Tibial nerve (tissue), 4 donors: ENCODE measurements at regions not wholly inside any gene's neighbourhood (a gene's known extent, or its start where the extent isn't known, plus 50 kb on each side); places are given as distances from the start of the nearest gene placed in this dataset.

Experiments used
- DNase-seq, 2 donors: peaks; one replicate each; pipeline ENCODE4 v3.0.0-alpha.2; 2019; ENCODE audit warnings: low spot score in 2 of 2
- H3K27ac ChIP-seq, 4 donors: fragments of 200-600 bp; sonication (generic) in 3 of 4; one replicate each; pipeline ENCODE4 v1.5.1; 2017 to 2019; ENCODE audit warnings: mild to moderate bottlenecking in 1 of 4
- H3K27me3 ChIP-seq, 2 donors: fragments of 200-600 bp; sonication (generic) in 1 of 2; one replicate each; pipeline versions ENCODE4 v1.5.1 to v1.6.0; 2017 to 2019
- H3K36me3 ChIP-seq, 3 donors: fragments of 200-600 bp; sonication (generic); one replicate each; pipeline ENCODE4 v1.5.1; 2018 to 2019
- H3K4me1 ChIP-seq, 4 donors: fragments of 200-600 bp; sonication (generic) in 3 of 4; one replicate each; pipeline ENCODE4 v1.5.1; 2017 to 2019
- H3K4me3 ChIP-seq, 4 donors: fragments of 200-600 bp; sonication (generic) in 3 of 4; one replicate each; pipeline ENCODE4 v1.5.1; 2017 to 2019; ENCODE audit warnings: mild to moderate bottlenecking in 1 of 4, moderate library complexity in 1 of 4
- H3K9me3 ChIP-seq, 4 donors: fragments of 200-600 bp; sonication (generic) in 3 of 4; one replicate each; pipeline ENCODE4 v1.5.1; 2017 to 2019
- CTCF ChIP-seq, 5 experiments: fragments of 200-600 bp in 3 of 5; fragments of 450-650 bp in 2 of 5; sonication (generic) in 3 of 5; IDR thresholded peaks; one replicate each; pipeline ENCODE4 v1.5.1; 2016 to 2019; ENCODE audit warnings: antibody characterized with exemption in 5 of 5, mild to moderate bottlenecking in 3 of 5, moderate library complexity in 2 of 5
- EP300 ChIP-seq, 2 donors: sonication (generic); formaldehyde crosslinking; IDR thresholded peaks; one replicate each; pipeline ENCODE4 v1.6.1; 2017; ENCODE audit warnings: antibody characterized with exemption in 2 of 2, mild to moderate bottlenecking in 1 of 2
- POLR2A ChIP-seq, 2 donors: fragments of 450-650 bp; IDR thresholded peaks; one replicate each; pipeline ENCODE4 v1.6.1; 2017; ENCODE audit warnings: antibody characterized with exemption in 2 of 2, mild to moderate bottlenecking in 2 of 2, moderate library complexity in 2 of 2
- whole genome bisulfite sequencing, 2 donors: methylation state at CpG; one replicate each; pipeline ENCODE4 v1.1.5; 2018; 5-methylcytosine and 5-hydroxymethylcytosine counted together

DNA sequence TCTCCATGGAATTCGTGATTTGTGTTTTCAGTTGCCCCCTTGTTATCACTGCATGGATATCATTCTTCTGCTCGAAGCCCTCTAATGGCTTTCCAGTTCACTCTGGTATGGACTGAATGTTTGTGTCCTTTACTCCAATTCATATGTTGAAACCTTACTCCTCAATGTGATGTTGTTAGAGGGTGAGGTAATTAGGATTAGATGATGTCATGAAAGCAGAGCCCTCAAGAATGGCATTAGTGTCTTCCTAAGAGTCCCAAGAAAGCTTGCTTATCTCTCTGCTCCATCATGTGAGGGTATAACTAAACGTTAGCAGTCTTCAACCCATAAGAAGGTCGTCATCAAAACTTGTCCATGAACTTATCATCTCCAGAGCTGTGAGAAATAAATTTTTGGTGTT, 1626.3 kb upstream of the MIR17HG start:
- no peak for DNase-seq
- no peaks in the 10 kb centered on the region for H3K27me3 ChIP-seq
- no peak overlapping the region for H3K27ac ChIP-seq
- 79 to 83% methylated on average over 4 of the region's 4 CpGs for WGBS, 2 donors
- no peak overlapping the region for H3K4me3 ChIP-seq
- no peaks in the 10 kb centered on the region for H3K36me3 ChIP-seq
- H3K9me3 ChIP-seq: no peaks in the 10 kb centered on the region
- H3K4me1 ChIP-seq: no peaks in the 10 kb centered on the region
- TF ChIP-seq CTCF (IDR thresholded peaks at IDR 0.05) (no peak), EP300 (IDR thresholded peaks at IDR 0.05) (no peak), POLR2A (IDR thresholded peaks at IDR 0.05) (no peak)

DNA sequence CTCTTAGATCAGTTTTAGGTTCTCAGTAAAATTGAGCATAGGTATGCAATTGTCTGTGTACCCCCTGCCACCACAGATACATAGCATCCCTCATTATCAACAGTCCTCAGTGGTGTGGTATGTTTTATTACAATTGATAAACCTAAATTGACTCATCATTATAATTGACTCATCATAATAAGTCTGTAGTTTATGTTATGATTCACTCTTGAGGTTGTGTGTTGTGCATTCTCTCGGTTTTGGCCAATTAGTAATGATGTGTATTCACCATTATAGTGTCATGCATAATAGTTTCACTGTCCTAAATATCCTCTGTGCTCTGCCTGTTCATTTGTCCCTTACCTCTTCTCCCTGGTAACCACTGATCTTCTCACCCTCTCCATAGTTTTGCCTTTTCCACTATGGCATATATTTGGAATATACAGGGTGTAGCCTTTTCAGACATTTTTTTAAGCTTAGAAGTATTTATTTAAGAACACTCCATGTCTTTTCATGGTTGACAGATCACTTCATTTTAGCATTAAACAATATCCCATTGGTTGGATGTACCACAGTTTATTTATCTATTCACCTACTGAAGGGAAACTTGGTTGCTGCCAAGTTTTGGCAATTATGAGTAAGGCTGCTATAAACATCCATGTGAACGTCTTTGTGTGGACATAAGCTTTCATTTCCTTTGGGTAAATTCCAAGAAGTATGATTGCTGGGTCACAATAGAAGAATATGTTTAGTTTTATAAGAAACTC, 1620.6 kb upstream of the MIR17HG start:
- no peaks in the 10 kb centered on the region for H3K9me3 ChIP-seq
- no peak overlapping the region for H3K27ac ChIP-seq
- no peak for DNase-seq
- no peak overlapping the region for H3K4me3 ChIP-seq
- WGBS, 2 donors: 37 to 44% methylated on average over 2 of the region's 2 CpGs
- TF ChIP-seq CTCF (IDR thresholded peaks at IDR 0.05): no peak
- no peak for TF ChIP-seq POLR2A (IDR thresholded peaks at IDR 0.05)
- no peaks in the 10 kb centered on the region for H3K36me3 ChIP-seq
- H3K27me3 ChIP-seq: no peaks in the 10 kb centered on the region
- H3K4me1 ChIP-seq: no peaks in the 10 kb centered on the region

DNA sequence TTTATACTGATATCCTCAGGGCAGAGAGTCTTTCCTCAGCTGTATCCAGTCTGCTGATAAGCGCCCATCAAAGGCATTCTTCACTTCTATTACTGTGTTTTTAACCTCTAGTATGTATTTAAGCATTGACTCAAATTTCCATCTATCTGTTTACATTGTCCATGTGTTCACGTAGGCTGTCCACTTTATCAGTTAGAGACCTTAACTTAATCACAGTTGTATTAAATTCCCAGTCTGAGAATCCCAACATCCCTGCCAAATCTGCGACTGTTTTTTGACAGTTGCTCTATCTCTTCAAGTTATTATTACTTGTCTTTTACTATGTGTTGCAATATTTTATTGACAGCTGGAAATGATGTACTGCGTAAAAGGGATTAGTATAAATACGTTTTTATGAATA, 1613.7 kb upstream of the MIR17HG start:
- TF ChIP-seq EP300 (IDR thresholded peaks at IDR 0.05): no peak
- no peak for TF ChIP-seq CTCF (IDR thresholded peaks at IDR 0.05)
- no peak for TF ChIP-seq POLR2A (IDR thresholded peaks at IDR 0.05)

GRCh38 chr13:89737051-89737450, 1610.4 kb upstream of the MIR17HG start:
- no peak for DNase-seq
- no peak for TF ChIP-seq EP300 (IDR thresholded peaks at IDR 0.05)
- no peak for TF ChIP-seq POLR2A (IDR thresholded peaks at IDR 0.05)
- no peak for TF ChIP-seq CTCF (IDR thresholded peaks at IDR 0.05)
- H3K27me3 ChIP-seq: no peaks in the 10 kb centered on the region
- H3K4me1 ChIP-seq: no peaks in the 10 kb centered on the region
- H3K36me3 ChIP-seq: no peaks in the 10 kb centered on the region
- H3K27ac ChIP-seq: no peak overlapping the region
- H3K4me3 ChIP-seq: no peak overlapping the region
- no peaks in the 10 kb centered on the region for H3K9me3 ChIP-seq
- 50 to 52% methylated on average over 2 of the region's 2 CpGs for WGBS, 2 donors

More for the DNA sequence above, 1613.7 kb upstream of the MIR17HG start:
- Histone ChIP-seq H3K4me1 (no peaks in the 10 kb centered on the region), H3K36me3 (no peaks in the 10 kb centered on the region), H3K9me3 (no peaks in the 10 kb centered on the region), H3K4me3 (no peak overlapping the region), H3K27me3 (no peaks in the 10 kb centered on the region), H3K27ac (no peak overlapping the region)
- 78 to 80% methylated on average over 5 of the region's 5 CpGs for whole genome bisulfite sequencing, 2 donors
- DNase-seq: no peak

DNA sequence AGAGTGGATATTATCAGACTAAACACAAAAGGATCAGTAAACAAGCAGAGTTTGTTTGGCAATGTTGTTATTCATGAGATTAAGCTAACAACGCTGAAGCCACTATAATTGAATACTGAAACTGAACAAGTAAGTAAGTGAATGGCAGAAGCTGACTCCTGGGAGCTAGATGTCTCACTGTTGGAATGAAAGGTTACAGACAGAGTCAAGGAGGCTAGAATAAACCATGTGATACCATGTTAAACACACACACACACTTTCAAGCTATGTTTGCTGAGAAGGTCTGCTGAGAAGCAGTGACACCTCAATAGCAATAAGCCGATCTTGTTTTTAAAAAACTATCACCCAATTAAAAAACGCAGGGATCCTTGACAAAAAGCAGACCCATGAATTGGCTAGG, 1609.4 kb upstream of the MIR17HG start:
- H3K4me1 ChIP-seq: no peaks in the 10 kb centered on the region
- no peaks in the 10 kb centered on the region for H3K27me3 ChIP-seq
- H3K4me3 ChIP-seq: no peak overlapping the region
- no peaks in the 10 kb centered on the region for H3K9me3 ChIP-seq
- whole genome bisulfite sequencing, 2 donors: 76 to 80% methylated on average over 3 of the region's 3 CpGs
- no peak for TF ChIP-seq POLR2A (IDR thresholded peaks at IDR 0.05)
- TF ChIP-seq EP300 (IDR thresholded peaks at IDR 0.05): no peak
- TF ChIP-seq CTCF (IDR thresholded peaks at IDR 0.05): no peak
- DNase-seq: no peak
- no peak overlapping the region for H3K27ac ChIP-seq
- no peaks in the 10 kb centered on the region for H3K36me3 ChIP-seq
